NOMO-1 treated with DMSO at 0.1 percent for 48 hours (cell line): ENCODE measurements at regions not wholly inside any gene's neighbourhood (a gene's known extent, or its start where the extent isn't known, plus 50 kb on each side); places are given as distances from the start of the nearest gene placed in this dataset.
"Not testable (repeated sequence)": the region's sequence is repeated elsewhere in the genome, so short reads cannot be mapped to it uniquely, and the experiment has no call there.

Experiments used
- DNase-seq: peaks from one replicate; lab custom pipeline; 2025; ENCODE audit not compliant: unreplicated experiment; lab: John Stamatoyannopoulos, UW

- DNase-seq: no peak
These were observed 982.2 kb downstream of the PCDH7 start for GRCh38 chr4:31702326-31702725.

GRCh38 chr4:31714238-31714637, 994.1 kb downstream of the PCDH7 start:
- DNase-seq: no peak

- DNase-seq: no peak
These were observed 995.1 kb downstream of the PCDH7 start for GRCh38 chr4:31715302-31715701.

GRCh38 chr4:31727030-31727429, 1006.9 kb downstream of the PCDH7 start:
- no peak for DNase-seq

GRCh38 chr4:31735004-31735403, 1014.8 kb downstream of the PCDH7 start:
- DNase-seq: no peak

GRCh38 chr4:31737419-31737818, 1017.2 kb downstream of the PCDH7 start:
- DNase-seq: peak; percentile 93

GRCh38 chr4:31741326-31741725, 1021.2 kb downstream of the PCDH7 start:
- peak; percentile 34 for DNase-seq

GRCh38 chr4:31748382-31748781, 1028.2 kb downstream of the PCDH7 start:
- DNase-seq: no peak

- DNase-seq: not testable (repeated sequence)
These were observed 1030.4 kb downstream of the PCDH7 start for GRCh38 chr4:31750581-31750980.

- no peak for DNase-seq
These were observed 1035.6 kb downstream of the PCDH7 start for GRCh38 chr4:31755751-31756150.

- no peak for DNase-seq
These were observed 1048.6 kb downstream of the PCDH7 start for GRCh38 chr4:31768756-31769155.

- DNase-seq: no peak
These were observed 1063.1 kb downstream of the PCDH7 start for GRCh38 chr4:31783311-31783710.

GRCh38 chr4:31784558-31784957, 1064.4 kb downstream of the PCDH7 start:
- DNase-seq: peak; percentile 69

GRCh38 chr4:31787701-31788100, 1067.5 kb downstream of the PCDH7 start:
- DNase-seq: no peak

GRCh38 chr4:31788676-31789075, 1068.5 kb downstream of the PCDH7 start:
- DNase-seq: no peak

- DNase-seq: no peak
These were observed 1071.5 kb downstream of the PCDH7 start for GRCh38 chr4:31791666-31792065.

GRCh38 chr4:31793907-31794306, 1073.7 kb downstream of the PCDH7 start:
- DNase-seq: no peak

GRCh38 chr4:31797052-31797451, 1076.9 kb downstream of the PCDH7 start:
- not testable (repeated sequence) for DNase-seq

GRCh38 chr4:31803526-31804195, 1083.5 kb downstream of the PCDH7 start:
- DNase-seq: no peak

- no peak for DNase-seq
These were observed 1086.9 kb downstream of the PCDH7 start for GRCh38 chr4:31807036-31807435.

- DNase-seq: no peak
These were observed 1124.2 kb downstream of the PCDH7 start for GRCh38 chr4:31844350-31844749.

- DNase-seq: no peak
These were observed 1131.8 kb downstream of the PCDH7 start for GRCh38 chr4:31851946-31852345.

- DNase-seq: no peak
These were observed 1157.3 kb downstream of the PCDH7 start for GRCh38 chr4:31877429-31877828.
